GM12891 (cell line): ENCODE measurements at regions not wholly inside any gene's neighbourhood (a gene's known extent, or its start where the extent isn't known, plus 50 kb on each side); places are given as distances from the start of the nearest gene placed in this dataset.

Experiments used
- POLR2A ChIP-seq: IDR thresholded peaks from 2 replicates; pipeline ENCODE4 v1.6.1; 2011; ENCODE audit warnings: low read depth, low read length, control low read depth
- POLR2AphosphoS5 ChIP-seq: IDR thresholded peaks from 2 replicates; pipeline ENCODE4 v1.6.1; 2011; ENCODE audit warnings: low read depth, low read length, control low read depth
- POU2F2 ChIP-seq: IDR thresholded peaks from 2 replicates; pipeline ENCODE4 v1.6.1; 2011; ENCODE audit warnings: low read depth, mild to moderate bottlenecking, control low read depth, low read length, moderate library complexity
- SPI1 ChIP-seq: IDR thresholded peaks from 2 replicates; pipeline ENCODE4 v1.6.1; 2011; ENCODE audit warnings: low read depth, low read length, control low read depth
- TAF1 ChIP-seq: IDR thresholded peaks from 2 replicates; pipeline ENCODE4 v1.6.1; 2011; ENCODE audit warnings: low read depth, low read length, control low read depth

DNA sequence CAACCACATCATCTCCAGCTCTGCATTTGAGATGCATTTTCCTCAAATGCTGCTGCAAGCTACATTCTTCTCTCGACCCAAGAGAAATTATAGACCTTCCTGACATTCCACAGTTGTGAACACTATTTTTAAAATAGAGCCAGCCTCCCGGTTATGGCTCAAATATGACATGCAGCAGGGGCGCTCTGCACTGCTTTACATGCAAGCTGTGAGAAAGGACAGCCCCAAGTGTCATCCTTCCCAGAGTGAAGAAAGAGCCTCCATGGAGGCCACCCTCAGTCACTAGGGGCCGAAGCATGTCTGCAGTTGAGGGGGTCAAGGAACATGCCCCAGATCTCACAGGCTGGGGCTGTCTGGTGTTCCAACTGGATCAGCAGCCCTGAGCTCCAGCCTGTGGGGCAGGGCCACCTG, 63.9 kb upstream of the CHST15 start:
- TF ChIP-seq POU2F2 = no peak
- no peak for TF ChIP-seq POLR2A
- no peak for TF ChIP-seq POLR2AphosphoS5
- TF ChIP-seq TAF1 = no peak
- no peak for TF ChIP-seq SPI1
